Adrenal gland (tissue), 9 donors: ENCODE measurements at regions not wholly inside any gene's neighbourhood (a gene's known extent, or its start where the extent isn't known, plus 50 kb on each side); places are given as distances from the start of the nearest gene placed in this dataset.

Experiments used
- DNase-seq, 7 donors: peaks; one replicate each; pipeline ENCODE4 v3.0.0-alpha.2; 2019 to 2020
- H3K27ac ChIP-seq, 5 donors: fragments of 200-600 bp; sonication (generic) in 4 of 5; 1 replicate in 3 of 5; 2 replicates in 2 of 5; pipeline versions ENCODE4 v1.5.1 to v1.8.0; 2016 to 2020; ENCODE audit warnings: mild to moderate bottlenecking in 1 of 5
- H3K27me3 ChIP-seq: fragments of 200-600 bp; 2 replicates; pipeline ENCODE4 v1.8.0; 2021
- H3K36me3 ChIP-seq, 2 donors: fragments of 200-600 bp; replicated peaks in 1 of 2; 1 replicate in 1 of 2; 2 replicates in 1 of 2; pipeline versions ENCODE4 v1.5.1 to v1.8.0; 2018 to 2022
- H3K4me1 ChIP-seq, 2 donors: fragments of 200-600 bp; replicated peaks in 1 of 2; 1 replicate in 1 of 2; 2 replicates in 1 of 2; pipeline versions ENCODE4 v1.5.1 to v1.8.0; 2018 to 2021
- H3K4me3 ChIP-seq, 4 donors: fragments of 200-600 bp; sonication (generic) in 3 of 4; one replicate each; pipeline ENCODE4 v1.5.1; 2016 to 2018
- H3K9me3 ChIP-seq, 3 donors: fragments of 200-600 bp; sonication (generic) in 1 of 3; replicated peaks in 1 of 3; 1 replicate in 2 of 3; 2 replicates in 1 of 3; pipeline versions ENCODE4 v1.5.1 to v1.8.0; 2016 to 2021
- CTCF ChIP-seq, 6 experiments: fragments of 450-650 bp in 4 of 6; fragments of 200-600 bp in 2 of 6; sonication (generic) in 1 of 6; IDR thresholded peaks; 1 replicate in 5 of 6; 2 replicates in 1 of 6; pipeline versions ENCODE4 v1.5.1 to v1.8.0; 2016 to 2021; ENCODE audit warnings: antibody characterized with exemption in 6 of 6, mild to moderate bottlenecking in 2 of 6, moderate library complexity in 1 of 6
- POLR2A ChIP-seq, 2 donors: fragments of 450-650 bp; IDR thresholded peaks; one replicate each; pipeline ENCODE4 v1.6.1; 2017; ENCODE audit warnings: antibody characterized with exemption in 2 of 2, mild to moderate bottlenecking in 2 of 2, moderate library complexity in 1 of 2
- WGBS, 4 donors: extraction: QIAGEN DNeasy Blood & Tissue Kit in 2 of 4; methylation state at CpG; one replicate each; pipeline versions ENCODE4 v1.1.5 to v1.1.7; 2013 to 2017; 5-methylcytosine and 5-hydroxymethylcytosine counted together
- intact Hi-C, 2 donors: fragments of 100-400 bp; cut with DNase I; formaldehyde crosslinking; loops; one replicate each; pipeline versions ENCODE4 v1.14.1 to v1.15.0; 2022 to 2023
- donor health status: healthy with polysubstance abuse.
- donor health status: Bipolar disorder and iron deficiency.
- donor health status: DM: yes; HTN: yes; CAD: no.
- donor health status: DM: no; HTN: no; CAD: no.
- donor health status: DM: no; HTN: no; CAD: no.

DNA sequence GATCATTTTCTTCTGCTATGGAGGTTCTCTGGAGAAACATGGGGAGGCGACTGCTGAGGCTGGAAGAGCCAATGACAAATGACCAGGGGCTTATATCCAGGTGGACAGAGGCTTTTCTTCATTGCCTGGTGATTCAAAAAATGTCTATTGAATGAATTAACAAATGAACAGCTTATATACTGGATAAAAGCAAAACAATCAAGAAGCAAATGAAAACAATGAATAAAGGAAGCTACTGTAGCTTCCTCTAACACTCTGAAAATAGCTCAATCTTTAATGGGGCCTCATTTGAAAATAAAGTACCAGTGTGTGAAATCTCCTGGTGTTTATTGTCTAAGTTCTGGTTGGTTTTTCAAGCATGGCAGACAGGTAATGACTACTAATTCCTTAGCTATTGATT is 167.5 kb upstream of the TMTC4 start:
- no peak overlapping the region for H3K27ac ChIP-seq
- WGBS, 4 donors = 75 to 84% (median 79%) methylated on average over 1 of the region's 1 CpG
- TF ChIP-seq CTCF (IDR thresholded peaks at IDR 0.05) (no peak), POLR2A (IDR thresholded peaks at IDR 0.05) (no peak)
- no peaks in the 10 kb centered on the region for H3K9me3 ChIP-seq
- H3K36me3 ChIP-seq = no peaks in the 10 kb centered on the region
- H3K27me3 ChIP-seq = no peaks in the 10 kb centered on the region
- intact Hi-C loops = no loop called here
- no peaks in the 10 kb centered on the region for H3K4me1 ChIP-seq
- no peak for DNase-seq
- no peak overlapping the region for H3K4me3 ChIP-seq

- Histone ChIP-seq H3K9me3 (no peaks in the 10 kb centered on the region), H3K4me3 (no peak overlapping the region), H3K4me1 (no peaks in the 10 kb centered on the region), H3K36me3 (no peaks in the 10 kb centered on the region), H3K27ac (no peak overlapping the region), H3K27me3 (no peaks in the 10 kb centered on the region)
- intact Hi-C loops = no loop called here
- no peak for DNase-seq
- TF ChIP-seq POLR2A (IDR thresholded peaks at IDR 0.05) (no peak), CTCF (IDR thresholded peaks at IDR 0.05) (no peak)
- 86 to 93% (median 92%) methylated on average over 2 of the region's 2 CpGs for WGBS, 4 donors
Observed at GRCh38 chr13:100838387-100838786, 163.8 kb upstream of the TMTC4 start.

DNA sequence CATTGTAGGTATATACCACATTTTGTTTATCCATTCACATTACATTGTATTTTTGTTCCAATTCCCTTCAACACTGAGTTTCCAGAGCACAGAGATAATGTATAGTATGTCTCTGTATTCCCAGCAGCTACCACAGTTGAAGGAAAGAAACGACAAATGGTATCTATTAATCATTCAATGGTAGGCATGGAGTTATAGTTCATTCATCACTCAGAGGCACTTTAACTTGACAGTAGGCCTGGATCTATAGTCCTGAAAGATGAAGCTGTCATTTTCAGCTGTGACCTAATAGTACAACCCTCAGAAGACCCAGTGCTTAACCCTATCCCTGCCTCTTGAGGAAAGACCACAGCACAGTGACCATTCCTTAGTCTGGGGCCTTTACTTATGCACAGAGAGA is 163.0 kb upstream of the TMTC4 start:
- no peaks in the 10 kb centered on the region for H3K36me3 ChIP-seq
- H3K4me3 ChIP-seq = no peak overlapping the region
- TF ChIP-seq POLR2A (IDR thresholded peaks at IDR 0.05) (no peak), CTCF (IDR thresholded peaks at IDR 0.05) (no peak)
- no peaks in the 10 kb centered on the region for H3K4me1 ChIP-seq
- no peak overlapping the region for H3K27ac ChIP-seq
- 45 to 59% (median 47%) methylated on average over 1 of the region's 1 CpG for WGBS, 4 donors
- no peak for DNase-seq
- H3K9me3 ChIP-seq = no peaks in the 10 kb centered on the region
- intact Hi-C loops = no loop called here
- H3K27me3 ChIP-seq = no peaks in the 10 kb centered on the region

- no peaks in the 10 kb centered on the region for H3K27me3 ChIP-seq
- no peaks in the 10 kb centered on the region for H3K36me3 ChIP-seq
- intact Hi-C loops = no loop called here
- no peaks in the 10 kb centered on the region for H3K9me3 ChIP-seq
- no peak overlapping the region for H3K27ac ChIP-seq
- 73 to 85% (median 80%) methylated on average over 4 of the region's 4 CpGs for WGBS, 4 donors
- no peaks in the 10 kb centered on the region for H3K4me1 ChIP-seq
- no peak overlapping the region for H3K4me3 ChIP-seq
- TF ChIP-seq POLR2A (IDR thresholded peaks at IDR 0.05) = no peak
- no peak for TF ChIP-seq CTCF (IDR thresholded peaks at IDR 0.05)
- DNase-seq = no peak
Observed at GRCh38 chr13:100836711-100837110, 162.1 kb upstream of the TMTC4 start.
